22Rv1 (cell line): ENCODE measurements at regions not wholly inside any gene's neighbourhood (a gene's known extent, or its start where the extent isn't known, plus 50 kb on each side); places are given as distances from the start of the nearest gene placed in this dataset.

Experiments
- CTCF ChIP-seq: fragments of 450-650 bp; IDR thresholded peaks from 2 replicates; pipeline ENCODE4 v1.5.1; 2017; ENCODE audit warnings: mild to moderate bottlenecking
- ZFX ChIP-seq: fragments of 450-650 bp; IDR thresholded peaks from 2 replicates; pipeline ENCODE4 v1.6.1; 2017; ENCODE audit warnings: antibody characterized with exemption, borderline replicate concordance

DNA sequence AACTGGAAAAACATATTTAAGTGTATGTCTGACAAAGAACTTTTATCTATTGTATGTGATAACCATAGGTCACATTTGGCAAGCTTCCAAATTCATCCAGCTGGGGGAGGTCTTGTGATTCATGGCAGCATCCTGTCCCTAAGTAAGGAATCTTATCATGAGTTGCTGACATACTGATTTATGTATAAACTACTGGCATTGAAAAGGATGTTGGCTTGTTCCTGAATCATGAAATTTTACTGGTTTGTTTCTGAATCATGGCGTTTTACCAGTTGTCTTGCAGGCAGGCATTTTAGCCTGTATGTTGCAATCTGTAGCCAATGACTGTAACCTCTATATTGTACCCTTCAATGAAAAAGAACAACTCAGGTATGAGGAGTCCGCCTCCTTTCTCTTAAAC lies 244.8 kb downstream of the IPO8 start:
- TF ChIP-seq CTCF (no peak), ZFX (no peak)
